ENCODE measurements at regions not wholly inside any gene's neighbourhood (a gene's known extent, or its start where the extent isn't known, plus 50 kb on each side); places are given as distances from the start of the nearest gene placed in this dataset.
"Not testable (repeated sequence)": the region's sequence is repeated elsewhere in the genome, so short reads cannot be mapped to it uniquely, and the experiment has no call there.

DNA sequence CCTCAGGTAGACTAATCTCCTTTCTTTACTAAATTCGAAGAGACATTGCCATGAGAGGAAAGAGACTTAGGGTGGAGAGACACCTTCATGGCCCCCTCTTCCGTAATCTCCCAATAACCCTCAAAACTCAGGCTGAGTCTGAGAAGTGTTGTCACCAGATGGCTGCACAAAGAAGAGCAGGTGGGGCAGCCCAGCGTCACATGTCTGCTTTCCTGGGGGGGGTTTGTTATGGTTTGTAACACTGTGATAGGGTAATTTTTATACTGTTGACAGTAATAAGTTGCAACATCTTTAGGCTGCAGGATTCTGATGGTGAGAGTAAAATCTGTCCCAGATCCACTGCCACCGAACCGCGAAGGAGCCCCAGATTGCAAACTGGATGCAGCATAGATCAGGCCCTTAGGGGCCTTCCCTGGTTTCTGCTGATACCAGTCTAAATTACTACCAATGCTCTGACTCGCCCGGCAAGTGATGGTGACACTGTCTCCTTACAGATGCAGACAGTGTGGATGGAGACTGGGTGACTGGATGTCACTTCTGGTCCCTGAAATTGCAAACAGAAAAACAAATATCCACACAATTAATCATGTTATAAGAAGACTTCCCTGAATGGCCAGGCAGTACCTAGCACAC lies 595.1 kb downstream of the RPIA start:
- CTCF ChIA-PET; H3K27ac Mint-ChIP-seq; H3K4me3 Mint-ChIP-seq; H3K27me3 Mint-ChIP-seq (ENCODE audit: low read depth); H3K36me3 Mint-ChIP-seq (ENCODE audit: low read depth); POLR2A ChIA-PET; ATAC-seq; DNase-seq; H3K4me1 Mint-ChIP-seq (ENCODE audit: low read depth); H3K9me3 Mint-ChIP-seq (ENCODE audit: insufficient read depth): not testable (repeated sequence)

DNA sequence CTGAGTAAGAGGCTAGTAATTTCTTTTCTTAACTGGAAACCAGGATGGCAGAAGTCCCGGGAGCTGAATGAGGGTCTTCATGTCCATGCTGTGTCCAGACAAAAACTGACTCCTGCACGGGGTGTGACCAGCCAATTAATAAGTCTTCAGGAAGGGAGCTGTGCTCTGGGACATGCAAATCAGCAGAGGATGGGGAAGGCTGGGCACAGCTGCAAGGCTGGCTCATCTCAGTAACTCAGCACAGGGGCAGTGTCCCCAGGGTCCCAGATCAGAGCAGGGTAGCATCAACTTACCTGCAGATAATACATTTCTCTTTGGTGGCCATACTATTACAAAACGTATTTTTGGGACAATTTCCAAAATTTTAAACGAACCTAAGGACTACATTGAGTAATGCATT lies 595.6 kb downstream of the RPIA start:
- ATAC-seq; CTCF ChIA-PET; H3K9me3 Mint-ChIP-seq (ENCODE audit: insufficient read depth); H3K27me3 Mint-ChIP-seq (ENCODE audit: low read depth); H3K36me3 Mint-ChIP-seq (ENCODE audit: low read depth); H3K27ac Mint-ChIP-seq; POLR2A ChIA-PET; H3K4me3 Mint-ChIP-seq; DNase-seq; H3K4me1 Mint-ChIP-seq (ENCODE audit: low read depth): not testable (repeated sequence)

DNA sequence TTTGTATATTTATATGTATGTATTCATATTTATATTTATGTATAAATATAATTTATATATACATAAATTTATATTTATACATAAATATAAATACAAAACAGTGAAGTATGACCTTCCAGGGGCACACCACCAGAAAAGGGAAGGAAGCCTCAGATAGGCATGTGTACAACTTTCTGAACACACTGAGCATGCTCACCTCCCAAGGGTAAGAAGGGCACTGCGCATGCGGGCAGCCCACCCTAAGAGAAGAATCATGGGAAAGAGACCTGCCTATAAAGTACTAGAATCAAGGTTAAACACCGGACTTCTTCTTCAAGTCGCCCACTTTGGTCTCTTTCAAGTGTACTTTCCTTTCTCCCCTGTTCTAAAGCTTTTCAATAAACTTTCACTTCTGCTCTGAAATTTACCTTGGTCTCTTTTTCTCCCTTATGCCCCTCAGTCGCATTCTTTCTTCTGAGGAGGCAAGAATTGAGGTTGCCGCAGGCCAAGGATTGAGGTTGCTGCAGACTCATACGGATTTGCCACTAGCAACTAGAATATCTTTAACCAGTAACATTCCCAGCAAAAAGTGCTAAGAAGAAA lies 600.3 kb downstream of the RPIA start:
- POLR2A ChIA-PET; DNase-seq; H3K27me3 Mint-ChIP-seq (ENCODE audit: low read depth); CTCF ChIA-PET; H3K4me1 Mint-ChIP-seq (ENCODE audit: low read depth); ATAC-seq; H3K4me3 Mint-ChIP-seq; H3K36me3 Mint-ChIP-seq (ENCODE audit: low read depth); H3K27ac Mint-ChIP-seq; H3K9me3 Mint-ChIP-seq (ENCODE audit: insufficient read depth): not testable (repeated sequence)

DNA sequence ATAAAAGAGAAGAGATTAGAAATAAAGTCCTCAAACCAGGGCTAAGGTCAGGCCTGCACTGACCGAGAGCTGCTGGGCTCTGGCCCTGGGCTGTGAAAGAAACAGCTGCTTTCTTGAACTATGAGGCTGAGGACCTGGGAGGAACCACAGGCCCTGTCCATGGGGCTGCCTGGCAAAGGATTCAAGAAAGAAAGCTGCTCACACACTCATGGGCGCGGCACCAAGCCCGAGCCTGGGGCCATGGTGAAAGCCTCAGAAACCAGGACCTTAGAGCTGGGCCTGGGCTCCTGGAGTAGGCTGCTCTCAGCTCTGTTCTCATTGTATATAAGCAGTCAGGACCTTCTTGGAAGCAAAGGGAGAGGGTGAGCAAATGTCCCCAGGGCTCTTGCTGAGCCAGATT lies 601.9 kb downstream of the RPIA start:
- DNase-seq; CTCF ChIA-PET; ATAC-seq; POLR2A ChIA-PET; H3K4me1 Mint-ChIP-seq (ENCODE audit: low read depth); H3K27me3 Mint-ChIP-seq (ENCODE audit: low read depth); H3K36me3 Mint-ChIP-seq (ENCODE audit: low read depth); H3K27ac Mint-ChIP-seq; H3K9me3 Mint-ChIP-seq (ENCODE audit: insufficient read depth); H3K4me3 Mint-ChIP-seq: not testable (repeated sequence)

DNA sequence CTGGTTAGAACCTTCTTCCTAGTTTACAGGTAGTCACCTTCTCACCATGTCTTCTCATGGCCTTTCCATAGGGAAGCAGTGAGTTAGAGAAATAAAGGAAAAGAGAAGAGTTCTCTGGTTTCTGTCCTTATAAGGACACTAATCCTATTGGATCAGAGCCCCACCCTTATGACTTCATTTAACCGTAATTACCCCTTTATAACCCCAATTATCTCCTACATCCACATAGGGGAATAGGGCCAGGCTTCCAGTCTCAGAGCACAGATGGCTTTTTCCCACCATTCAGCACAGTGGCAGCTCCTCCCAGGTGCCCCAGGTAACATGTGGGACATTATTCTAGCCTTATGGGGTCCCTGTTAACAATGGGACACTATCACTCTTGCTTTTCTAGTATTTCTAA lies 602.9 kb downstream of the RPIA start:
- H3K4me3 Mint-ChIP-seq; H3K36me3 Mint-ChIP-seq (ENCODE audit: low read depth); H3K9me3 Mint-ChIP-seq (ENCODE audit: insufficient read depth); POLR2A ChIA-PET; H3K27ac Mint-ChIP-seq; DNase-seq; CTCF ChIA-PET; H3K4me1 Mint-ChIP-seq (ENCODE audit: low read depth); ATAC-seq; H3K27me3 Mint-ChIP-seq (ENCODE audit: low read depth): not testable (repeated sequence)

DNA sequence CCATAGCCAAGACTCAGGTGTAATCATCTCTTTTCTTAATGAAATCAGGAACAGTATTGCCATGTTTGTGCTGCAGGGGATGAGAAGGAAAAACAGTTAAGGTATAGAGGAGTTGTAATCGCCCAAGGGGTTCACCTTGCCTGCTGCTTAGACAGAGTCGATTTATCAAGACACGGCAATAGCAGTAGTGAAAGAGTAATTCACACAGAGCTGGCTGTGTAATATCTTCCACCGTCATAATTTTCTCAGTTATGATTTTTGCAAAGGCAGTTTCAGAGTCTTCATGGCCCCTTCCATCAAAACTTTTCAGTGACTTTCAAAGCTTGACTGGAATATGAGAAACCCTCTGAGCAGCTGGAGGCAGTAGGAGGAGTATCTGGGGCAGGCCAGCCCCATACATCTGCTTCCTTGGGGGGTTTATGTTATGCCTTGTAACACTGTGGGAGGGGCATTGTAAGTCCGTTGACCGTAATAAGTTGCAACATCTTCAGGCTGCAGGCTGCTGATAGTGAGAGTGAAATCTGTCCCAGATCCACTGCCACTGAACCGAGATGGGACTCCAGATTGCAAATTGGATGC lies 605.4 kb downstream of the RPIA start:
- H3K9me3 Mint-ChIP-seq (ENCODE audit: insufficient read depth); H3K36me3 Mint-ChIP-seq (ENCODE audit: low read depth); H3K4me3 Mint-ChIP-seq; POLR2A ChIA-PET; H3K27ac Mint-ChIP-seq; ATAC-seq; CTCF ChIA-PET; H3K4me1 Mint-ChIP-seq (ENCODE audit: low read depth); H3K27me3 Mint-ChIP-seq (ENCODE audit: low read depth); DNase-seq: not testable (repeated sequence)

DNA sequence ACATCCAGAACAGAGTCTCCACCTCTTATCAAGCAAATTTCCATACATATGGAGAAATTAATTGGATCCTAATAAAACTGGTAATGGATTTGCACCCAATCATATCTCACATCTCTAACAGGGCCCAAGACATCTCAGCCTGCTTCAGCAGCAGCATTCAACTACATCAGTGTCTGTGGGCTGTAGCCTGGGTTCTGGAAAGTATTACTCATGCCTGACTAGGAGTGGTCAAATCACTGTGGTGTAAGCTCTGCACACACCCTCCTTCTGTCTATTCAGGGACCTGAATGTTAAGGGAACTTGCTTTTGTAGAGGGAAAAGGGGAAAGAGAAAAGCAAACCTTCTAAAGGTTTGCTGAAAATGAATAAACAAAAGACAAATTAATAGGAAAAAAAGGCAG lies 607.7 kb downstream of the RPIA start:
- H3K4me3 Mint-ChIP-seq; DNase-seq; H3K4me1 Mint-ChIP-seq (ENCODE audit: low read depth); POLR2A ChIA-PET; CTCF ChIA-PET; H3K27me3 Mint-ChIP-seq (ENCODE audit: low read depth); ATAC-seq; H3K9me3 Mint-ChIP-seq (ENCODE audit: insufficient read depth); H3K36me3 Mint-ChIP-seq (ENCODE audit: low read depth); H3K27ac Mint-ChIP-seq: not testable (repeated sequence)

DNA sequence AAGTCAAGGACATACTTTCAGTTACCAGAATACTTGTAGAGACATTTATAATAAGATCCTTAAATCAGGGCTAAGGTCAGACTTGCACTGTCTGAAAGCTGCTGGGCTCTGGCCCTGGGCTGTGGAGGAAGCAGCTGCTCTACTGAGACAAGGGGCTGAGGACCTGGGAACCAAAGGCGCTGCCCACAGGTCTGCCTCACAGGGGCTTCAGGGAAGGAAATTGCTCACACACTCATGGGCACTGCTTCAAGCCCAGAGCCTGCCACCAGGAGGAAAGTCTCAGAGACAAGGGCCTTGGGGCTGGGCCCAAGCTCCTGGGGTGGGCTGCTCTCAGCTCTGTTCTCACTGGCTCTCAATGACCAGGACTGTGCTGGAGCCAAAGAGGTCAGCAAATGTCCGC lies 614.1 kb downstream of the RPIA start:
- H3K9me3 Mint-ChIP-seq (ENCODE audit: insufficient read depth); DNase-seq; H3K36me3 Mint-ChIP-seq (ENCODE audit: low read depth); CTCF ChIA-PET; H3K27ac Mint-ChIP-seq; H3K4me3 Mint-ChIP-seq; H3K4me1 Mint-ChIP-seq (ENCODE audit: low read depth); POLR2A ChIA-PET; H3K27me3 Mint-ChIP-seq (ENCODE audit: low read depth); ATAC-seq: not testable (repeated sequence)

DNA sequence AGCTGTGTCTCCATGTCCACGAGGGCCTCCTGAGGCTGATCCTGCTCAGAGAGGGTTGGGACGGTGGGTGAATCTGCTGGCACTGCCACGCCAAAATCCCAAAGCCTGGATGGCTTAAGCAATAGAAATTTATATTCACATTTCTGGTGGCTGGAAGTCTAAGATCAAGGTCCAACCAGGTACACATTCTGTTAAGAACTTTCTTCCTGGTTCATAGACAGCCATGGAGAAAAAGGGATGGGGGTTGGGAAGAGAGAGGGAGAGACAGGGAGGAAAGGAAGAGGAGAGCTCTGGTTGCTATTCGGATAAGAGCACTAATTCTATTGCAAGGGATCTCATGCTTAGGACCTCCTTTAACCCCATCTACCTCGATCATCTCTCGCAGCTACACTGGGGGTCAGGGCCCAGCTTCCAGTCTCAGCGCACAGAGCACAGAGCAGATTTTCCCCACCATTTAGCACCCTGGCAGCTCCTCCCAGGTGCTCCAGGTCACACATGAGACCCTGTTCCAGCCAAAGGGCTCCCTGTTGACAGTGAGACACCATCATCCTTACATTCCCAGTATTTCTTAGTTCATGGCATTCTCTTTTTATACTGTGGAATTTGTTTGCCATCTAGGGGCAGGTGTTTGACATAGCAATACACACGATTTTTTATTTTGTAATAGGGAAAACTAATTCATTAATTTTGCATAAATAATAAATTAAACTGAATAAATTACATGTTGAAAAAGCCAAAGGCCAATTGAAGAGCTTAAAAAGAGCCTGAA lies 615.6 kb downstream of the RPIA start:
- H3K9me3 Mint-ChIP-seq (ENCODE audit: insufficient read depth); DNase-seq; POLR2A ChIA-PET: not testable (repeated sequence)

DNA sequence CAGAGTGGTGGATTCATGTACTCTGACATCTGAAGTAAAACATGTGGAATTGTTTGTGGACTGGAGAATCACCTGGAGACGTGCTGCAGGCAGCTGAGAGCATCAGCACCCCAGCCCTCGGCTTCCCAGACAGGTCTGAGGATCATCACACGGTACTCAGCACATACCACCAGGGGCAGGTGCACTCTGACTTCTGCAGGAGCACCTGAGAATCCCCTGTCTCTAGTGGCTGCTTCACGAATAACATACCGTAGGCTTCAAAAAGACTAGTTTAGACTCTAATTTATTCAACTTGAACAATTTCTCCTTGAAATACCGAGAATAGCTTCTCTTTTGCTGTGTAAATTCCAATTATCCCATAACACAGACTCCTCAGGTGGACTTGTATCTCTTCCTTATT lies 627.5 kb downstream of the RPIA start:
- H3K4me3 Mint-ChIP-seq; ATAC-seq; H3K27ac Mint-ChIP-seq; H3K9me3 Mint-ChIP-seq (ENCODE audit: insufficient read depth); H3K27me3 Mint-ChIP-seq (ENCODE audit: low read depth); H3K36me3 Mint-ChIP-seq (ENCODE audit: low read depth); H3K4me1 Mint-ChIP-seq (ENCODE audit: low read depth); DNase-seq; POLR2A ChIA-PET; CTCF ChIA-PET: not testable (repeated sequence)

More for the DNA sequence above, 615.6 kb downstream of the RPIA start:
- H3K4me1 Mint-ChIP-seq (ENCODE audit: low read depth); H3K4me3 Mint-ChIP-seq; ATAC-seq; H3K27me3 Mint-ChIP-seq (ENCODE audit: low read depth); H3K27ac Mint-ChIP-seq; H3K36me3 Mint-ChIP-seq (ENCODE audit: low read depth); CTCF ChIA-PET: not testable (repeated sequence)

DNA sequence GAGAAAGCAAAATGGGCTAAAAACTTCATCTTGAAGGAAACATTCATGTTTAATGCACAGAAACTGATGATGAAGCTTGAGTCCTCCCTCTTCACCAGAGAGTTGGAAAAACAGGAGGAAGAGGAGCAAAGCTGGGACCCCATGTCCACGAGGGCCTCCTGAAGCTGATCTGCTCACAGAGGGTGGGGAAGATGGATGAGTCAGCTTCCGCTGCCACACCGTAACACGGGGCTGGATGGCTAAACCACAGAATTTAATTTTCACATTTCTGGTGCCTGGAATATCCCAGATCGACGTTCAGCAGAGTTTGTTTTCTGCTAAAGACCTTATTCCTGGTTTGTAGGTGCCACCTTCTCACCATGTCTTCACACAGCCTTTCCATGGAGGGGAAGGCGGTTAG lies 634.4 kb downstream of the RPIA start:
- ATAC-seq; H3K4me3 Mint-ChIP-seq; H3K27ac Mint-ChIP-seq; CTCF ChIA-PET; H3K27me3 Mint-ChIP-seq (ENCODE audit: low read depth); H3K36me3 Mint-ChIP-seq (ENCODE audit: low read depth); H3K9me3 Mint-ChIP-seq (ENCODE audit: insufficient read depth); DNase-seq; POLR2A ChIA-PET; H3K4me1 Mint-ChIP-seq (ENCODE audit: low read depth): not testable (repeated sequence)

DNA sequence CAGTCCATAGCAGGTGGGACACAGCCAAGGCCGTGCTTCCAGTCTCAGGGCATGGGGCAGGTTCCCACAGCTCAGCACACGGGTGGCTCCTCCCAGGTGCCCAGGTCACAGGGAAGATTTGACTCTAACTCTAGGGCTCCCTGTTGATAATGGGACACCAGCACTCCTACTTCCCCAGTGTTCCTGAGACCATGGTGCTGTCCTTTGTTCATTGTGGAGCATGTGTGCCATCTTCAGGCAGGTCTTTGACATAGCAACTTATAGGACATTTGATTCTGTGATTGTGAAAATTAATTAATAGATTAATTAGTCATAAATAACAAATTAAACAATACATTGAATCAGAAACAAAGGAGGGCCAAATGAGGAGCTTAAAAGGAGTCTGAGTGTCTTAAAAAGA lies 635.0 kb downstream of the RPIA start:
- ATAC-seq; H3K4me1 Mint-ChIP-seq (ENCODE audit: low read depth); H3K27ac Mint-ChIP-seq; H3K36me3 Mint-ChIP-seq (ENCODE audit: low read depth); H3K4me3 Mint-ChIP-seq; CTCF ChIA-PET; H3K27me3 Mint-ChIP-seq (ENCODE audit: low read depth); POLR2A ChIA-PET; H3K9me3 Mint-ChIP-seq (ENCODE audit: insufficient read depth); DNase-seq: not testable (repeated sequence)
